NAMALWA (cell line): ENCODE measurements at regions not wholly inside any gene's neighbourhood (a gene's known extent, or its start where the extent isn't known, plus 50 kb on each side); places are given as distances from the start of the nearest gene placed in this dataset.

Experiments
- DNase-seq: peaks from one replicate; pipeline ENCODE4 v3.0.0-alpha.2; 2015; ENCODE audit warnings: low spot score

- no peak for DNase-seq
Observed at GRCh38 chr2:139162957-139163356, 382.8 kb upstream of the NXPH2 start.

GRCh38 chr2:139162456-139162855 is 382.3 kb upstream of the NXPH2 start:
- DNase-seq, result no peak

- no peak for DNase-seq
Observed at GRCh38 chr2:139160836-139161235, 380.6 kb upstream of the NXPH2 start.

GRCh38 chr2:139159177-139159576 is 379.0 kb upstream of the NXPH2 start:
- no peak for DNase-seq

GRCh38 chr2:139156730-139157129 is 376.5 kb upstream of the NXPH2 start:
- no peak for DNase-seq

GRCh38 chr2:139155991-139156390 is 375.8 kb upstream of the NXPH2 start:
- DNase-seq, result no peak

- peak; percentile 9 for DNase-seq
Observed at GRCh38 chr2:139142252-139142880, 362.2 kb upstream of the NXPH2 start.

GRCh38 chr2:139124271-139124670 is 344.1 kb upstream of the NXPH2 start:
- DNase-seq, result no peak

GRCh38 chr2:139123795-139124194 is 343.6 kb upstream of the NXPH2 start:
- DNase-seq, result no peak

- no peak for DNase-seq
Observed at GRCh38 chr2:139122711-139123158, 342.5 kb upstream of the NXPH2 start.

GRCh38 chr2:139099721-139100120 is 319.5 kb upstream of the NXPH2 start:
- DNase-seq, result no peak

GRCh38 chr2:139098961-139099360 is 318.8 kb upstream of the NXPH2 start:
- no peak for DNase-seq

- DNase-seq, result no peak
Observed at GRCh38 chr2:139083121-139083520, 302.9 kb upstream of the NXPH2 start.

- no peak for DNase-seq
Observed at GRCh38 chr2:139080244-139080643, 300.1 kb upstream of the NXPH2 start.

- DNase-seq, result no peak
Observed at GRCh38 chr2:139079311-139079710, 299.1 kb upstream of the NXPH2 start.

GRCh38 chr2:139078376-139078775 is 298.2 kb upstream of the NXPH2 start:
- no peak for DNase-seq

GRCh38 chr2:139077099-139077737 is 297.0 kb upstream of the NXPH2 start:
- no peak for DNase-seq

- no peak for DNase-seq
Observed at GRCh38 chr2:139067874-139068273, 287.7 kb upstream of the NXPH2 start.

GRCh38 chr2:139067072-139067471 is 286.9 kb upstream of the NXPH2 start:
- DNase-seq, result no peak

GRCh38 chr2:139064159-139064558 is 284.0 kb upstream of the NXPH2 start:
- DNase-seq, result no peak

- DNase-seq, result no peak
Observed at GRCh38 chr2:139059617-139060016, 279.4 kb upstream of the NXPH2 start.

- DNase-seq, result no peak
Observed at GRCh38 chr2:139055202-139055601, 275.0 kb upstream of the NXPH2 start.

- DNase-seq, result no peak
Observed at GRCh38 chr2:139048017-139048416, 267.8 kb upstream of the NXPH2 start.

GRCh38 chr2:139045524-139045923 is 265.3 kb upstream of the NXPH2 start:
- DNase-seq, result no peak
